ENCODE measurements at regions not wholly inside any gene's neighbourhood (a gene's known extent, or its start where the extent isn't known, plus 50 kb on each side); places are given as distances from the start of the nearest gene placed in this dataset.
"Not testable (repeated sequence)": the region's sequence is repeated elsewhere in the genome, so short reads cannot be mapped to it uniquely, and the experiment has no call there.

DNA sequence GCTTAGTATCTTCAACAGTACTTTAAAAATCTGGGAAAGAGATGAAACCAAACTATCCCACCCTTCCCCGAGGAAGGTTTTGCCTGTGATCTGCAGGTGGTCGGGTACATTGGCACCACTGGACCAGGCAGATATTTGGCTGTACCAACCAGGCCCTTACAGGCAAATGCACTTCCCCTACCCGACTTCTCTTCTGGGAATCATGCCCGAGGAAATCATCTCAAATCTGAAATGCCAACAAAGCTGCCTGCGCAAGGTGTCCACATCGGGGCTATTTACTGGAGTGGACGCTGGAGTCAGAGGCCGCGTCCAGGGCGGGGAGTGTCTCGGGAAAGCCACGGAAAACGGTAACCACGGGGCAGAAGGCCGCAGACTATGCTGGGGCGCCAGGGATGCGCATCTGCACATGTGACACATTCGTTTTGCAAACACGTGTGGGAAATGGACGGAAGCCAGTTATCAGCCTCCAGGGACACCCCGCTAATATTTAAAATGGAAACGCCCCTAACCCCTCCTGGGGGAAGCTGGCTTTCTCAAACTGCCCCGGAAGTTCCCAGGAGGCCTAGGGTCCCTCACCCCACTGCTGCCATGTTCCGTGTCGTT is 71.5 kb downstream of the KCNJ18 start:
- TF ChIP-seq CTCF (conservative IDR thresholded peaks at IDR 0.05; ENCODE audit: low read length); EZH2phosphoT487 (IDR thresholded peaks at IDR 0.05; ENCODE audit: borderline replicate concordance, low read depth, low read length): not testable (repeated sequence)
